Activated naive CD8-positive, alpha-beta T cell (primary cell): ENCODE measurements at regions not wholly inside any gene's neighbourhood (a gene's known extent, or its start where the extent isn't known, plus 50 kb on each side); places are given as distances from the start of the nearest gene placed in this dataset.
"Not testable (repeated sequence)": the region's sequence is repeated elsewhere in the genome, so short reads cannot be mapped to it uniquely, and the experiment has no call there.

Experiments used
- H3K27ac Mint-ChIP-seq: one replicate; pipeline ENCODE4 v1.8.0; 2021; ENCODE audit warnings: mixed read lengths
- H3K27me3 Mint-ChIP-seq: one replicate; pipeline ENCODE4 v1.8.0; 2021; ENCODE audit warnings: mixed read lengths
- H3K36me3 Mint-ChIP-seq: one replicate; pipeline ENCODE4 v1.8.0; 2021; ENCODE audit warnings: mixed read lengths
- H3K4me1 Mint-ChIP-seq: one replicate; pipeline ENCODE4 v1.8.0; 2021; ENCODE audit warnings: low read depth, mixed read lengths
- H3K4me3 Mint-ChIP-seq: one replicate; pipeline ENCODE4 v1.8.0; 2021; ENCODE audit warnings: mild to moderate bottlenecking, mixed read lengths
- H3K9me3 Mint-ChIP-seq: one replicate; pipeline ENCODE4 v1.8.0; 2021; ENCODE audit warnings: low read depth, mixed read lengths

DNA sequence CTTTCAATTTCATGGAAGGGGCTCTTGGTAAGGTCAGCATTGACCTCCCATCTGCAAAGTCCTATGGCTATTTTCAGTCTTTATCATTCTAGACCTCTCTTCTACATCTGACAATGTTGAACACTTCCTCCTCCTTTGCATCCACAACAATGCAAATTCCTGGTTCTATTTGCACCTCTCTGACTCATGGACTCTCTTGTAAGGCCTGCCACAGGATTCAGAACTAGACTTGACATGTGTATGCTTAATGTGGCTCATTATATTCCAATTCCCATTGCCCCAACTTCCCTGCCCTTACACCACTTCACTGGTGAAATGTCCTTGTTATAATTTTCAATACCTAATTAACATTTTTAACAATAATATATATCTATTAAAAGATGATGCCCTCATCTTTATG lies 314.3 kb upstream of the FGF13 start:
- H3K27me3 Mint-ChIP-seq, result no peaks in the 10 kb centered on the region

DNA sequence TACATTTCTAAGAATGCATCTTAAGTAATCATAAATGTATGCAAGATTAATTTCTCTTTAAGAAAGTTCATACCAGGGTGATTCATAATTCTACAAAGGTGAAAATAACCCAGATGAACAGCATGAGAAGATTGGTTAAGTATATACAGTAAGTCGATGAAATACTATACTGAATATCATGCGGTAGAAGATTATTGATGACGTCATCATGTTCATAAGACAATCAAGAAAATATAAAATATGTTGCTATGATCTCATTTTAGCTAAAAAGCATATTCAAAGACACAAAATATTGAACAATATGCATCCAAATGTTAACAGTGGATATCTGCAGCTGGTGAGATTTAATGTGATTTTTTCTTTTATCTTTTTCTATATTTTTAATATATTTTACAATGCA lies 312.0 kb upstream of the FGF13 start:
- Mint-ChIP-seq H3K4me1 (no peaks in the 10 kb centered on the region), H3K9me3 (no peaks in the 10 kb centered on the region), H3K36me3 (no peaks in the 10 kb centered on the region), H3K27ac (no peak overlapping the region), H3K4me3 (no peak overlapping the region), H3K27me3 (no peaks in the 10 kb centered on the region)

More for the DNA sequence above, 314.3 kb upstream of the FGF13 start:
- no peak overlapping the region for H3K4me3 Mint-ChIP-seq
- no peaks in the 10 kb centered on the region for H3K4me1 Mint-ChIP-seq
- no peak overlapping the region for H3K27ac Mint-ChIP-seq
- H3K9me3 Mint-ChIP-seq, result no peaks in the 10 kb centered on the region
- H3K36me3 Mint-ChIP-seq, result no peaks in the 10 kb centered on the region

DNA sequence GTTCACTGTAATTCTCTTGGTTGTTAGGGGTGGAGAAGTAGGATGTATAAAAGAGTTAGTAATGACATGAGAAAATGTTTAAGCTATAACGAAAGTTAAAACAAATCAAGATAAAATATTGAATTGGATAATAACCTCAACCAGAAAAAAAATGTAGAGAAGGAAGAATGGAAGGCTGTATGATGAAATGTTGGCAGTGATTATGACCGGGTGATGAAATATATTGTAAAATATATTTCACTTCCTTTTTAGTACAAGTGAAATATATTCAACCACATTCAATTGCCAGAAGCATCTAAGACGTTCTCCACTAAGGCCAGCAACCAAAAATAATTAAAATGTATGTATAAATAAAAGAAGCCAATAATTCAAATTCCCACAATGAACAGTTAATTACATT lies 309.3 kb upstream of the FGF13 start:
- Mint-ChIP-seq H3K9me3 (peaks cover 6% of the 10 kb centered on the region), H3K36me3 (no peaks in the 10 kb centered on the region), H3K4me3 (no peak overlapping the region), H3K27ac (no peak overlapping the region), H3K4me1 (no peaks in the 10 kb centered on the region), H3K27me3 (no peaks in the 10 kb centered on the region)

DNA sequence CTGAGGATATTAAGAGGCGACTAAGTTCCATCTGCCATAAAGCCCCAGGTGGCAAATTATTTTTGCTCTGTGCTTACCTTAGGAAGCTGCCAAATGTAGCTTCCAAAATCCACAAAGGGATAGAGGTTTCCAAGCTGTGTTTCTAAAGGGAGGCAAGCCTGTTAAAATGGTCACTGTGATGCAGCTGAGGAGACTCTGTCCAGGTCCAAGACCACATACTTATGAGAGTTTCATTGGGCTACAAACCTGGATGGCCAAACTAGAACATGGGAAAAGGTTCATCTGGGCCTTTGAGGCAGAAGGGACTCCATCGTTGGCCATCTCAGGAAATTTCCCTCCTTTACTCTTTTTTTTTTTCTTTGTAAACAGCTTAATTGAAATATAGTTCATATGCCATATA lies 306.9 kb upstream of the FGF13 start:
- Mint-ChIP-seq H3K27me3 (no peaks in the 10 kb centered on the region), H3K36me3 (no peaks in the 10 kb centered on the region), H3K4me3 (no peak overlapping the region), H3K9me3 (peaks cover 13% of the 10 kb centered on the region), H3K4me1 (no peaks in the 10 kb centered on the region), H3K27ac (no peak overlapping the region)

DNA sequence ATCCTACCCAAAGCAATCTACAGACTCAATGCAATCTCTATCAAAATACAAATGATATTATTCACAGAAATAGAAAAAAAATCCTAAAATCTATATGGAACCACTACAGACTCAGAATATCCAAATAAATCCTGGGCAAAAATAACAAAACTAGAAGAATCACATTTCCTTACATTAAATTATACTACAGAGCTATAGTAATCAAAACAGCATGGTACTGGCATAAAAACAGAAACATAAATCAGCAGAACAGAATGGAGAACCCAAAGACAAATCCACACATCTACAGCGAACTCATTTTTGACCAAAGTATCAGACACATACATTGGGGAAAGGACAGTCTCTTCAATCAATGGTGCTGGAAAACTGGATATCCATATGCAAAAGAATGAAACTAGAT lies 304.1 kb upstream of the FGF13 start:
- Mint-ChIP-seq H3K9me3 (peaks cover 13% of the 10 kb centered on the region), H3K27ac (no peak overlapping the region), H3K4me1 (no peaks in the 10 kb centered on the region), H3K27me3 (no peaks in the 10 kb centered on the region), H3K36me3 (no peaks in the 10 kb centered on the region), H3K4me3 (no peak overlapping the region)

DNA sequence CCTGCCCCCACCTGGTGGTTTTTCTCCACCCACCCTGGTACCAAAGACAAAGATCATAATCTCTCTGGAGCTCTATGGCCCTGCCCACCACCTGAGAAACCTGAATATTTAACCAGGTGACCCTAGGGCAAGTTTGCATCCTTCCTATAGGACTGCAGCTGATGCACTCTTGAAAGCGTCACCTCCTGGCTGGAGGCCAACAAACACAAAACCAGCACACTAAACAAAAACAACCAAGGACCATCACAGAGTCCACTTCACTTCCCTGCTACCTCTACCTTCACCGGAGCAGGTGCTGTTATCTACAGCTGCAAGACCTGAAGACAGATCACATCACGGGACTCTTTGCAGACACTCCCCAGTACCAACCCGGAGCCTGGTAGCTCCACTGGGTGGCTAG lies 296.7 kb upstream of the FGF13 start:
- no peaks in the 10 kb centered on the region for H3K9me3 Mint-ChIP-seq
- H3K27ac Mint-ChIP-seq, result no peak overlapping the region
- no peaks in the 10 kb centered on the region for H3K4me1 Mint-ChIP-seq
- no peak overlapping the region for H3K4me3 Mint-ChIP-seq
- no peaks in the 10 kb centered on the region for H3K27me3 Mint-ChIP-seq
- no peaks in the 10 kb centered on the region for H3K36me3 Mint-ChIP-seq

DNA sequence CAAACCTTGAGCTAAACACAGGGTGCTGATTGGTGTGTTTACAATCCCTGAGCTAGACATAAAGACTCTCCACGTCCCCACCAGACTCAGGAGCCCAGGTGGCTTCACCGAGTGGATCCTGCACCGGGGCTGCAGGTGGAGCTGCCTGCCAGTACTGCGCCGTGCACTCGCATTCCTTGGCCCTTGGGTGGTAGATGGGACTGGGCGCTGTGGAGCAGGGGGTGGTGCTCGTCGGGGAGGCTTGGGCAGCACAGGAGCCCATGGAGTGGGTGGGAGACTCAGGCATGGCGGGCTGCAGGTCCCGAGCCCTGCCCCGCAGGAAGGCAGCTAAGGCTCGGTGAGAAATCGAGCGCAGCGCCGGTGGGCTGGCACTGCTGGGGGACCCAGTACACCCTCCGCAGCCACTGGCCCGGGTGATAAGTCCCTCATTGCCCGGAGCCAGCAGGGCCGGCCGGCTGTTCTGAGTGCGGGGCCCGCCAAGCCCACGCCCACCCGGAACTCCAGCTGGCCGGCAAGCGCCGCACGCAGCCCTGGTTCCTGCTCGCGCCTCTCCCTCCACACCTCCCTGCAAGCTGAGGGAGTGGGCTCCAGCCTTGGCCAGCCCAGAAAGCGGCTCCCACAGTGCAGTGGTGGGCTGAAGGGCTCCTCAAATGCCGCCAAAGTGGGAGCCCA lies 292.5 kb upstream of the FGF13 start:
- H3K27ac Mint-ChIP-seq, H3K4me1 Mint-ChIP-seq, H3K4me3 Mint-ChIP-seq, H3K36me3 Mint-ChIP-seq, H3K27me3 Mint-ChIP-seq, H3K9me3 Mint-ChIP-seq: not testable (repeated sequence)

DNA sequence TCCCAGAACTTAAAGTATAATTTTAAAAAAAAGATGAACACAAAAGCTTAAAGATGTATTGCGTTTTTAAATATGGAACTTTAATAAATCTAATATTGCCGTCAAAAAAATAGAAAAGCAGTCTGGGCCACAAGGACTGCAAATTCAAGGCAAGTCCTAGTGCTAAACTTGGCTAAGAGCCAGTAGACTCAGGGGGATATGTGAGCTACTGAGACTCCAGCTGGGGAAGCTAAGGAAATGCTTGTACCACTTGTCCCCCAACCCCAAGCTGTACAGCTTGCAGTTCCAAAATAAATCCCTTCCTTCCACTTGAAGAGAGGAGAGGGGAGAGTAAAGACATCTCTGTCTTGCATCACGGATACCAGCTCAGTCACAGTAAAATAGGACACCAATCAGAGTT lies 290.8 kb upstream of the FGF13 start:
- H3K9me3 Mint-ChIP-seq, result no peaks in the 10 kb centered on the region
- no peaks in the 10 kb centered on the region for H3K36me3 Mint-ChIP-seq
- H3K4me3 Mint-ChIP-seq, result no peak overlapping the region
- no peaks in the 10 kb centered on the region for H3K4me1 Mint-ChIP-seq
- H3K27me3 Mint-ChIP-seq, result no peaks in the 10 kb centered on the region
- H3K27ac Mint-ChIP-seq, result no peak overlapping the region

DNA sequence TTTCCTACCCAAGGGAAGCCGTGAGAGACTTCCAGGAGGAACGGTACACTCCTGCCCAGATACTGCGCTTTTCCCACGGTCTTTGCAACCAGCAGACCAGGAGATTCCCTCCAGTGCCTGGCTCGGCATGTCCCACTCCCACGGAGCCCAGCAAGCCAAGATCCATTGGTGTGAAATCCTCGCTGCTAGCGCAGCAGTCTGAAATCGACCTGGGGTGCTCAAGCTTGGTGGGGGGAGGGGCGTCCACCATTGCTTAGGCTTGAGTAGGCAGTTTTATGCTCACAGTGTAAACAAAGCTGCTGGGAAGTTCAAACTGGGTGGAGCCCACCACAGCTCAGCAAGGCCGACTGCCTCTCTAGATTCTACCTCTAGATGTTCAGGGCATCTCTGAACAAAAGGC lies 284.8 kb upstream of the FGF13 start:
- no peaks in the 10 kb centered on the region for H3K4me1 Mint-ChIP-seq
- H3K27ac Mint-ChIP-seq, result no peak overlapping the region
- H3K4me3 Mint-ChIP-seq, result no peak overlapping the region
- H3K9me3 Mint-ChIP-seq, result no peaks in the 10 kb centered on the region
- H3K36me3 Mint-ChIP-seq, result no peaks in the 10 kb centered on the region
- H3K27me3 Mint-ChIP-seq, result no peaks in the 10 kb centered on the region

DNA sequence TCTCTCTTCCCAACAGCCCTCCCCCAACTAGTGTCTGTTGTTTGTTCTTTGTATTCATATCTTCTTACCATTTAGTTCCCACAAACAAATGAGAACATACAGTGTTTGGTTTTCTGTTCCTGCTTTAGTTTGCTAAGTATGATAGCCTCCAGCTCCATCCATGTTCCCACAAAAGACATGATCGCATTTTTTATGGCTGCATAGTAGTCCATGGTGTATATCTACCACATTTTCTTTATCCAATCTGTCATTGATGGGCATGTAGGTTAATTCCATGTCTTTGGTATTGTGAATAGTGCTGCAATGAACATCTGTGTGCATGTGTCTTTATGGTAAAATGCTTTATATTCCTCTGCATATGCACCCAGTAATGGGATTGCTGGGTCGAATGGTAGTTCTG lies 283.9 kb upstream of the FGF13 start:
- H3K4me1 Mint-ChIP-seq, result no peaks in the 10 kb centered on the region
- no peak overlapping the region for H3K27ac Mint-ChIP-seq
- H3K36me3 Mint-ChIP-seq, result no peaks in the 10 kb centered on the region
- no peaks in the 10 kb centered on the region for H3K9me3 Mint-ChIP-seq
- H3K4me3 Mint-ChIP-seq, result no peak overlapping the region
- no peaks in the 10 kb centered on the region for H3K27me3 Mint-ChIP-seq

DNA sequence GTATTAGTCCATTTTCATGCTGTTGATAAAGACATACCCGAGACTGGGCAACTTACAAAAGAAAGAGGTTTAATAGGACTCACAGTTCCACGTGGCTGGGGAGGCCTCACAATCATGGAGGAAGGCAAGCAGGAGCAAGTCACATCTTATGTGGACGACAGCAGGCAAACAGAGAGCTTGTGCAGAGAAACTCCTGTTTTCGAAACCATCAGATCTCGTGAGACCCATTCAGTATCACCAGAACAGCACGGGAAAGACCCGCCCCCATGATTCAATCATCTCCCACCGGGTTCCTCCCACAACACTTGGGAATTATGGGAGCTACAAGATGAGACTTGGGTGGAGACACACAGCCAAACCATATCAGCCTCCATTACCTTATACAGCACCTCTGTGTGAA lies 278.9 kb upstream of the FGF13 start:
- H3K4me1 Mint-ChIP-seq, H3K9me3 Mint-ChIP-seq, H3K36me3 Mint-ChIP-seq, H3K27ac Mint-ChIP-seq, H3K27me3 Mint-ChIP-seq, H3K4me3 Mint-ChIP-seq: not testable (repeated sequence)

DNA sequence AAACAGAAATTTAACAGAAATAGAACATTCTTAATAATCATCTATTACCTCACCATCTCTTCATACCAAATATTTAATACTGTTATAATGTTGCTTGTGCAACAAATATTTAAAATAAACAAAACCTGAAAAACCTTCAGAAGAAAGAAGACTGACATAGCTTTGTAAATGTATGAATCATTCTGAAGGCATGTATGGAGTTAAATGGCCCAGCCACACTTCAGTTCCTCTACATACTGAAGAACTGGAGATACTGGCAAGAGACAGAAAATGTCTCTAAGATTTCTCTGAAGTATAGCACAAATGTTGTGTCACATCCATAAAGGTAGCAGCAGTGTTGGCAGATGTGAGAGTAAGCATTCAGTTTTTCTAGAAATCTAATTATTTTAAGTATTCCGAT lies 275.3 kb upstream of the FGF13 start:
- Mint-ChIP-seq H3K4me3 (no peak overlapping the region), H3K36me3 (no peaks in the 10 kb centered on the region), H3K27ac (no peak overlapping the region), H3K9me3 (no peaks in the 10 kb centered on the region), H3K27me3 (no peaks in the 10 kb centered on the region), H3K4me1 (no peaks in the 10 kb centered on the region)

DNA sequence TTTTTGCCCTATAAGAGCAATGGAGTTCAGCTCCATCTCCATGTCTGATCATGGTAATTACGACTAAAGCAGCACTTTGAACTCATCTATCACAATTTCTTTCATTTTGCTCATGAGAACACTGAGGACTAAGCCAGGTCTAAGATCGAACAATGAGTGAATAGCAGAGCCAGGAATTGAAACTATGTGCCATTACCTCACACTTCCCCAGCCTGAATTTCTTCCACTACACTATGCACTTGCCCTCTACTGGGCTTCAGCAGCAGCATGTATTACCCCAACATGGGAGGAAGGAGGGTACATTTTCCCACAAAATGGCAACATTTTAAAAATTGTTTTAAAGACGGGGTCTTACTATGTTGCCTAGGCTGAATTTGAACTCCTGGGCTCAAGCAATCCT lies 274.7 kb upstream of the FGF13 start:
- Mint-ChIP-seq H3K27me3 (no peaks in the 10 kb centered on the region), H3K4me3 (no peak overlapping the region), H3K36me3 (no peaks in the 10 kb centered on the region), H3K4me1 (no peaks in the 10 kb centered on the region), H3K27ac (no peak overlapping the region), H3K9me3 (no peaks in the 10 kb centered on the region)

DNA sequence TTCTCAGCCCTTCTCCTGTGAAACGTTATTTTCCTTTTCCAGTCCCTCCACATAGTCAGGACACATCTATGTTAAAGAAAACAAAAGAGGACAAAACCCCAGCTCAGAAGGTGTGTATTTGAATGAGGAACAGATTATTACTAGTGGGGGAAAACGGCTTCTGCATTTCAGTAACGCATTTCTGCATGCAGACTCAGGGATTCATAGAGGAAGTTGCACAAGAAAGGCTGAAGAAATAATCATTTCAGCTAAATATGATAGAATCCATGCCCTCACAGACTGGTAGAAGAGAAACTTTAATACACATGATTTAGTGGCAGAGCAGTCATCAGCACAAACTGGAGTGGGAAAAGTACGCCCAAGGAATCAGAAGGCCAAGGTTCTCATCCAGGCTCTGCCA lies 270.8 kb upstream of the FGF13 start:
- H3K9me3 Mint-ChIP-seq, result no peaks in the 10 kb centered on the region
- no peak overlapping the region for H3K27ac Mint-ChIP-seq
- H3K27me3 Mint-ChIP-seq, result no peaks in the 10 kb centered on the region
- no peak overlapping the region for H3K4me3 Mint-ChIP-seq
- no peaks in the 10 kb centered on the region for H3K4me1 Mint-ChIP-seq
- no peaks in the 10 kb centered on the region for H3K36me3 Mint-ChIP-seq

DNA sequence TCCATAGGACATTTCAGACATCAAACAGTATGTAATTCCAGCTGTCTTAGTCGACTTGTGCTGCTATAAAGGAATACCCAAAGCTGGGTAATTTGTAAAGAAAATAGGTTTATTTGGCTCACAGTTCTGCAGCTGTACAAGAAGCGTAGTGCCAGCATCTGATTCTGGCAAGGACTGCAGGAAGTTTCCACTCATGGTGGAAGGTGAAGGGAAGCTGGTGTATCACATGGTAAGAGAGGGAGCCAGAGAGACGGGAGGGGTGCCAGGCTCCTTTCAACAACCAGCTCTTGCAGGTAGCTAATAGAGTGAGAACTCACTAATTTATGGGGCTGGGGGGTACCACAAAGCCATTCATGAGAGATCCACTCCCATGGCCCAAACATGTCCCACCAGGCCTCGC lies 253.0 kb upstream of the FGF13 start:
- H3K9me3 Mint-ChIP-seq, result no peaks in the 10 kb centered on the region
- H3K27ac Mint-ChIP-seq, result no peak overlapping the region
- H3K4me1 Mint-ChIP-seq, result no peaks in the 10 kb centered on the region
- H3K27me3 Mint-ChIP-seq, result no peaks in the 10 kb centered on the region
- H3K36me3 Mint-ChIP-seq, result no peaks in the 10 kb centered on the region
- H3K4me3 Mint-ChIP-seq, result no peak overlapping the region

DNA sequence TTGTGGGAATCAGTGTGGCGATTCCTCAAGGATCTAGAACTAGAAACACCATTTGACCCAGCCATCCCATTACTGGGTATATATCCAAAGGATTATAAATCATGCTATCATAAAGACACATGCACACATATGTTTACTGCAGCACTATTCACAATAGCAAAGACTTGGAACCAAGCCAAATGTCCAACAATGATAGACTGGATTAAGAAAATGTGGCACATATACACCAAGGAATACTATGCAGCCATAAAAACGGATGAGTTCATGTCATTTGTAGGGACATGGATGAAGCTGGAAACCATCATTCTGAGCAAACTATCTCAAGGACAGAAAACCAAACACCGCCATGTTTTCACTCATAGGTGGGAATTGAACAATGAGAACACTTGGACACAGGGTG lies 250.9 kb upstream of the FGF13 start:
- not testable (repeated sequence) for H3K4me3 Mint-ChIP-seq, H3K27ac Mint-ChIP-seq, H3K36me3 Mint-ChIP-seq, H3K4me1 Mint-ChIP-seq, H3K9me3 Mint-ChIP-seq, H3K27me3 Mint-ChIP-seq
